Activated CD8-positive, alpha-beta memory T cell treated with anti-CD3 and anti-CD28 coated beads for 36 hours (primary cell): ENCODE measurements at regions not wholly inside any gene's neighbourhood (a gene's known extent, or its start where the extent isn't known, plus 50 kb on each side); places are given as distances from the start of the nearest gene placed in this dataset.
"Not testable (repeated sequence)": the region's sequence is repeated elsewhere in the genome, so short reads cannot be mapped to it uniquely, and the experiment has no call there.

Experiments
- CTCF ChIA-PET: fragments of 350-600 bp; sonication (Branson Sonifier 250); formaldehyde crosslinking; loops from one replicate; lab custom pipeline; 2021; ENCODE audit warnings: antibody characterized with exemption; lab: Charles Lee
- POLR2A ChIA-PET: fragments of 350-600 bp; sonication (Branson Sonifier 250); formaldehyde crosslinking; loops from one replicate; lab custom pipeline; 2021; ENCODE audit warnings: antibody characterized with exemption; lab: Charles Lee

DNA sequence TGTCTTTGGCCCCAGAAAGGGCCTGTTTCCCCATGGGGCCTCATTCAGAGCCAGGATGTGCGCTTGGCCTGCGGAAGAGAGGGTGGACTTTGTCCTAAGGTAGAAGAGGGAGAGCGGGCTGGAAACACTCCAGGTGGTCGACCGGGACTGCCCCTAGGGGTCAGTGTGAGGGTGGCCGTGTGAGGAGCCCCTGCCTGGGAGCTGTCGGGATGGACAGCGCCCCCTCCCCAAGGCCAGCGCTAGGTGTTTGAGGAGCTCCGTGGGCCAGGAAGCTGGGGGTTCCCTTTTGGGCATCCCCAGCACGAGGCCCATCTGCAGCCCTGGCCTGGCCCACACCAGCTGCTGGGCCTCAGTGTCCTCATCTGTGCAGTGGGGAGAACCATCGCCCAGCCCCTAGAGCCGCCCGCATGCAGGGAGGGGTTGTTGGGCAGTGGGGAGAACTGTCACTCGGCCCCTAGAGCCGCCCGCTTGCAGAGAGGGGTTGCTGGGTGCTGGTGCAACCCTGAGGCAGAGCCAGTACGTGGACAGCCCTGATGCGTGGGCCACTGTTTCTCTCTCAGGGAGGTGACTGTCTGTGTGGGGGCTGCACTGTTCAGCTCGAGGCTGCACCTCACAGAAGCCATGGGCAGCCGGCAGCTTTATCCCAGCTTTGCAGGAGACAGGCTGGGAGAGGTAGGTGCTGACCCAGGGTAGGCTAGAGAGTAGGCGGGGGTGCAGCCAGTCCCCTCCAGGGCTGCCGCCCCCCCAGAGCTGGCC, 1319.9 kb downstream of the BRD1 start:
- ChIA-PET CTCF (no interaction called here), POLR2A (no interaction called here)

DNA sequence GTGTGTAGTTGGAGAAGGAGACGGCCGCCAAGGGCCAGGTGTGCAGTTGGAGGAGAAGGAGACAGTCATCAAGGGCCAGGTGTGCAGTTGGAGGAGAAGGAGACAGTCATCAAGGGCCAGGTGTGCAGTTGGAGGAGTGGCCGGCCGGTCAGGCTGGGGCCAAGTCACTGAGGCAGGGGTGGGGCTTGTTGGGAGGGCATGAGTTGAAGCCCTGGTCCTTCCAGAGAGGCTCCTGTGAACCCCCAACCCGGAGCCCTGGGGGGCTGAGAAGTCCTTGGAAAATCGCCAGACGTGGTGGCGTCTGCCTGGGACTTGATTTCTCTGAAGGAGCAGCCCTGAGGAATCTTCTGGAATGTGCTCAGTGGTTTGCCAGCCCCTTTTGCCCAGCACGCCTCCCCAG, 1320.5 kb downstream of the BRD1 start:
- CTCF ChIA-PET, result no interaction called here
- POLR2A ChIA-PET, result no interaction called here

DNA sequence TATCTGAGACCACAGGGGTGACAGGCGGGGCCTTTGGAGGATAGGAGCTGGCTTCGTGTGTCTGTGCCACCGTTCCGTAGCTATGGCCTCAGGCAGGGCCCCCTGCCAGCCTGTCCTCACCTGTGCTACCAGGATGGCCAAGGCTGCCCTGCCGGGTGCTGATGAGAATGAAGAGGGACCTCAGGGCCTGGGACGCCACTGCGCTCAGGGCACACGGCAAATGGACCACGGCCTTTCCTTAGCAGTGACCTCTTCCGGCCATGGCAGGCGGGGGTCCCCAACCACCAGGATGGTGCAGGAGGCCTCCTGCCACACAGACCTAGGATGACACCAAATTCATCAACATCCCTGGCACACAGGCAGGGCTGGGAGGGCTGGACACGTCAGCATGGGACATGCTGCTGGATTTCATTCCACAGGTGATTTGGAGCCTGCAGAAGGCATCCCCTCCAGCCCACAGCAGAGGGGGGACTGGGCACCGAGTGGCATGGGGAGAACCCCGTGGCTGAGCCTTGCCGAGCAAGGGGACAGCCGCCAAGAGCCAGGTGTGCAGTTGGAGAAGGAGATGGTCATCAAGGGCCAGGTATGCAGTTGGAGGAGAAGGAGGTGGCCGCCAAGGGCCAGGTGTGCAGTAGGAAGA, 1321.0 kb downstream of the BRD1 start:
- POLR2A ChIA-PET, result no interaction called here

DNA sequence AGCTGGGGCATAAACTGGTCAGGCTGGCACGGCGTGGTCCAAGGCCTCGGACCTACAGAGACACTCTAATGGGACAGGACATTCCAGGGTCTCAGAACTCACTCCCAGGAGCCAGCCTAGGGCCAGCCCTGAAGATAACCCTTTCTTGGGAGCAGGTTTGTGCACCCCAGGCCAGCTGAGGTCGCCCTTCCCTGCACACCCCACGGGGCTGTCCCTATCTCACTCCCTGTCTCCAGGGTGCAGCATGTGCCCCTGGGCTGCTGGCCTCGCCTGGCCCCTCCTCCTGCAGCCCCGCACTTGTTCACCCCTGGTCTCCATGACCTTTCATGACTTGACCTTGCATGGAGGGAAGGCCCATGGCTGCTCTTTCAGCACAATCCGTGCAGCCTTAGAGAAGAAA, 1321.8 kb downstream of the BRD1 start:
- POLR2A ChIA-PET, result no interaction called here
- CTCF ChIA-PET, result no interaction called here

More for the DNA sequence above, 1321.0 kb downstream of the BRD1 start:
- CTCF ChIA-PET, result no interaction called here

DNA sequence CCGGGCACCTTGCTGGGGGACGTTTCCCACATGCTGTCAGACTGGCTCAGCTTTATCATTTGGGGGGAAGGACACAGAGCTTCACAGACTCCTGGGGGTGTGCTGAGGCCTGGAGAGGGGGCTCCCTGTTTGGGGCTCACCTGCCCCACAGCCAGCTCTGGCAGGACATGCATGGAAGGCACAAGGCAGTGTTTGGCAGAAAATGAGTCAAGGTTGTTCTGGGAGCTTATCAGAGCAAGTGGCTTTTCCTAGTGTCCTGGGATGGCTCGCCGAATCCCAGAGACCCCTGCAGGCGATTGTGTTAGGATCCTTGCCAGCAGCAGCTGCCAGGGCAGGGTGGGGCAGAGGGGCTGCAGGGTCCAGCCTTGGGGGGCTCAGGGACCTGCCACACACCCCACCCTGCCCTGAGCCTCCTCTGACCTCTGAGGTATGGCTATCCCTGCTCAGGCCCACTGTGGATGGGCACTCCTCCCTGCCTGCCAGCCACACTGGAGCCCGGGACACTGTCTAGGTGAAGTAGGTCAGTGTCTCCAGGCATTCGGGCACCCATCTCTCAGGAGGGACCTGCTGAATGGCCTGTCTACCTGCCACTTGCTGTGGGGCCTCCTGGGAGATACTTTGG, 1323.0 kb downstream of the BRD1 start:
- CTCF ChIA-PET, result no interaction called here
- POLR2A ChIA-PET, result no interaction called here

DNA sequence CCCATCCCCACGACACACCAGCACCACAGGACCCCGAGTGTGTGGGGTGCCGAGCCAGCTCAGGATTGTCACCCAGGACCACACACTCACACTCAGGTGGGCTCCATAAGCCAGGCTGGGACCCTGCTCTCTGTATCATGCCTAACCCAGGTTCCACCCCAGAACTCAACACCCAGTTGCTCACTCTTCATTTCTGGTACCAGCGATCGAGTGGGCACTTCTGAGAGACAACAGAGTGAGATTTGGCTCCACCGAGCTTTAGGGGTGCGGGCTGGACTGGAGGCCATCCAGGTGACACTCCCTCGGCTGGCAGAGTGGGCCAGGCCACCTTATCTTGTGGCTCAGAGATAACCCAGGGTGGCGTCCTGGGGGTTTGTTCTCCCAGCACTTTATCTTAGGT, 1323.8 kb downstream of the BRD1 start:
- CTCF ChIA-PET, result no interaction called here
- POLR2A ChIA-PET, result no interaction called here

DNA sequence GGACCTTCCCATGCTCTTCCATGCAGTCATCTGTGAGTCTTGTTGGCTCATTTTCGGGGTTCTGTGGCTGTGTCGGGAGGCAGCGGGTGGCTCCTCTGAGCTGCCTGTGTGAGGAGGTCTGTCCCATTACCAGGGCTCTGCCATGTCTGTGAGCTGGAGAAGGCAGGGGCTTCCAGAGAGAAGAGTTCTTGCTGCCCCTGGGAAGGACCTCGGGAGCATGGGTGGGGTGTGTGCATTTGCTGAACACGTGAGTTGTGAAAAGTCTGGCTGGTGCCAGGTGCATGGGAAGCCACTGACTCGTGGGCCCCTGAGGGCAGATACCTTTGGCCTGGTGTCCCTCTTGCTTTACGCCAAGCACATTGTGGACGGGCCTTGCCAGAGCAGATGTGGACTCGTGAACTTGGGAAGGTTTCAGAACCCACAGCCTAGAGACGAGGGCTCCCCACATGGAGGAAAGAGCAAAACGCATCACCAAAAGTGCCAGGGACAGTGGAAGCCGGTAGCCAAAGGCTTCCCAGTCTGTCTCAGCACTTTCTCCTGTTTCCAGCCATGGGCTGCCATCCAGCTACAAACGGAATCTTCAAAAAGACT, 1324.5 kb downstream of the BRD1 start:
- ChIA-PET CTCF (no interaction called here), POLR2A (no interaction called here)

DNA sequence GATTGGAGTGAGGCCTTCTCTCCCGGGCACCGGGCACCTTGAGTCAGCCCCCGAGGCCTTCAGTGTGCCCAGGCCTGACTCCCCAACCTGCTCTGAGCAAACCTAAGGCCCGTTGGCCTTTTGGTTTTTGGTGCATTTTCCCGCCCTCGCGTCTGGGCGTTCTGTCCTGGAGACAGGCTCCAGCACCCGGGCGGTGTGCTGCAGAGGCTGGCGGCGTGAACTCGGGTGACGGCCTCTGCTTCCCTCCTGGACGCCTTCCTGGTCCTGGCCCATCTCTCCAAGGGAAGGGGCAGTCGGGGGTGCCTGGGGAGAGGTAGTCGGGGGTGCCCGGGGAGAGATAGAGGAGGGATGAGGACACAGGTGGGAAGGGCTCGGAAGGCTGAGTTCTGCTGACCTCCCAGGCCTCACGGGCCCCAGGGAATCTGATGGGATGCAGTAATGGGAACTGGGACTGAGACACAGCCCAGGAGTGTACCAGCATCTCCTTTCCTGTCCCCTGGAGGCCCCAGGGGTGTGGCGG, 1326.4 kb downstream of the BRD1 start:
- ChIA-PET POLR2A (no interaction called here), CTCF (no interaction called here)

DNA sequence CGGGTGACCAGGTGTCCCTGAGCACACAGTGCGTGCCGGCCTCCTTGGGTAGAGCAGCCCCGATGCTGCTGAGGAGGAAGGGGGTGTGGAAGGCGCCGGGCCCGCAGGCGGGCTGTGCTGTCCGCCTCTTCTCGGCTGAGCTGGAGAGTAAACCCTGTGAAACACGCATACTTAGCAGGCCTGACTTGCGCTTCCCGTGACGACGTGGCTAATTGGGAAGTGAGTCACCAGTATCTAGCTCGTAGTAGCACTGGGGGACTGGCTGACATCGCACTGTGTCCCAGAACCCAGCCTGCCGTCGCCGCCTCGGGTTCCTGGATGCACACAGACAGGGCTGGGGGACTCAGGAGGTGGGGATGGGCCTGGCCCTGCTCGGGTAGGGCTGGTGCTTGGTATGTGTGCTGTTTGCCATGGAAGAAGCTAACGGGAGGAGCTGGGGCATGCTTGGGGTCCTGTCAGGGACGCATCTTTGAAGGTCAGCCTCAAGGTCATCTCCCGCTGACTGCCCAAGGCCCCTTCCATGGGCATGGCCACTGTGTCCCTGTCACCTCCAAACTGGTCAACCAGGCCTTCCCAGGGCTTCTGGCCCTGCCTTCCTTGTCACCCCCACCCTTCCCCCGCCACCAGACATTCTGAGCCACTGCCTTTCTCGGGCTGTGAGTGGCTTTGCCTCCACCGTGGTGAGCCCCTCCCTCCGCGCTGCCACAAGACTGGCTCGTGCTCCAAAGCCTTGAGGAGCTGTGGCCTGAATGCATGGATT, 1327.0 kb downstream of the BRD1 start:
- ChIA-PET CTCF (no interaction called here), POLR2A (no interaction called here)

DNA sequence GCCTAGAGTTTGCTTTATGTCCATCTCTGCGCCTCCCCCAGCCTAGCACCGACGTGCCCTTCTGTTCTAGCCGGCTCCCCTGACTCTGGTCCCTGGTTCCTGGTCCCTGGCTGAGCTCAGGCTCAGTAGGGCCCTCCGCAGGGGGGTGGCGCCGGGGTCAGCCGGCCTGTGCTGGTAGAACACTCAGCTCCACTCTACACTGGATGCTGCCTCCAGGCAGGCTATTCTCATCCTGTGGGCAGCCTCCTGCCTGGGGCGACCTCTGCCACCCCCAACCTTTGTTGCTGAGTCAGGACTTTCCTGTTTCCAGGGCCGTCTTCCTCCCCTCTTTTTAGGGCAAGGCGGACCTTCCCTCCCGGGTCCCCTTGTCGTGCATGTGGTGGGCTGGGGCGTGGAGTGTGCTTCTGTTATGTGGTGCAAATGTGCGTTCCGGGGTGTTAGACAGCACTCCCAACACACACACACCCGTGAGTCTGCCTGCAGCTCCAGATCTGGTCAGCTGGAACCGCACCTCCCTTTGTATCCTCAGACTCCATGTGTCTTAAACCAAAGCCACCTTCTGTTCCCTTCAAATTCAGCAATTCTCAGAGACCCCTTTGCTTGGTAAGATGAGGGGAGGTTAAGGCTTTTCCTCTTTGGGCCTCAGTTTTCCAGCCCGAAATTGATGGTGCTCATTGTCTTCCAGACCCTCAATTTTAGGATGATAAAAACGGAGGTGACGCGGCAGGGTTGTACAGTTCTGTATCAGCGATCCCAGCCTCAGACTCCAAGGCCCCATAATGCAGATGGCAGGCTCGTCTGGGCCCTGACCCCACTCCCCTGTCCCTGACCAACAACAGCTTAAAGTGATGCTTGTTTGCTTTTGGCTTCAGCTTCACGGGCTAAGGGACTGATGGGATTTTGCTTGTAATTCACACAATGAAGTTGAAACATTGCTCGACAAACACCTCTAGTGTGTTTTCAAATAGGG, 1327.9 kb downstream of the BRD1 start:
- ChIA-PET CTCF (no interaction called here), POLR2A (no interaction called here)

DNA sequence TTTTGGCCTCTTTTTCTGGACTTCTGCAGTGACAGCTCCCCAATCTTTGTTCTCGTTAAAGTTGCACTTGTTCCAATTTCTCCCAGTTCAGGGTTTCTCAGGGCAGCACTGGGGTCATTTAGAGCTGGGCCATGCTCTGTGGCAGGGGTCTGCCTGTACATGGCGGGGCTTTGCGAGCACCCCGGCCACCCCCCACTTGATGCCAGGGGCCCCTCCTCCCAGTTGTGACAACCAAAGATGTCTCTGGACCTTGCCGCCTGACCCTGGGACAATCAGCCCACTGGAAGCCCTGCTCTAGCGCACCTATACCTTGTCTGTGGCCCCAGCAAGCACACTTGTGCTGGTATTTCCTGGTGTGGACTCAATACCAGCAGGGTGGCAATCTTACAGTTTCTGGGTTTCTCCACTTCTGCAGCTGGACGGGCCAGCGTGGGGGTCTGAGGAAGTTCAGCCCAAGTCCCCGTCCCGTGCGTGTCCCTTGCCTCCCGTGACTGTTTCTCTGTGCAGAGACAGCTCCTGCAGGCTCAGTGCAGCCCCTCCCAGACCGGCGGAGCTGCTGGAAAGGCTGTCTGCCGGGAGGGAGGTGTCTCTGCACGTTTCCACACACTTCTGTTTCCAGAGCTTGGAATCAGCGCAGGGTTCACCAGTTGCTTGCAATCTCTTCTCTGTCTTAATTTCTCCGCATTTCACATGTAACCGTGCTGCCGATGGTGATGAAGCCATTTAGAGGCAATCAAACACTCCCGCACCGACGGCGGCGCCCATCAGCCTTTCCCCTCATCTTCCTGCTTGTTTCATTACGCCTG, 1328.9 kb downstream of the BRD1 start:
- CTCF ChIA-PET, result no interaction called here

DNA sequence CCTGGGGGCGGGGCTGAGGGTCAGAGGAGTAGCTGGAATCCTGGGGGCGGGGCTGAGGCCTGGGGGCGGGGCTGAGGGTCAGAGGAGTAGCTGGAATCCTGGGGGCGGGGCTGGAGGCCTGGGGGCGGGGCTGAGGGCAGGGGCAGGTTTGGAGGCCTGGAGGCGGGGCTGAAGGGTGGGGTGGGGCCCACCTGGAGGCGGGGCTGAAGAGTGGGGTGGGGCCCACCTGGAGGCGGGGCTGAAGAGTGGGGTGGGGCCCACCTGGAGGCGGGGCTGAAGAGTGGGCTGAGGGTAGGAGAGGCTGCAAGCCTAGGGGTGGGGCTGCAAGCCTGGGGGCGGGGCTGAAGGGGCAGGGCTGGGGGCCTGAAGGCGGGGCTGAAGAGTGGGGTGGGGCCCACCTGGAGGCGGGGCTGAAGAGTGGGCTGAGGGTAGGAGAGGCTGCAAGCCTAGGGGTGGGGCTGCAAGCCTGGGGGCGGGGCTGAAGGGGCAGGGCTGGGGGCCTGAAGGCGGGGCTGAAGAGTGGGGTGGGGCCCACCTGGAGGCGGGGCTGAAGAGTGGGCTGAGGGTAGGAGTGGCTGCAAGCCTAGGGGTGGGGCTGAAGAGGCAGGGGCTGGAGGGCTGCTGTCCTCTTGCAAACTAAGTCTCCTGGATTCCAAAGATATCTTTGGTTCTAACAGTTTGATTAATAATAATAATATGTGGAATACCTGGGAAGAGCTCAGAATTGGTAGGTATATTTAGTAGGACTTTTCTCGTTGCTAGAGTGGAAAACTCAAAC, 1329.7 kb downstream of the BRD1 start:
- POLR2A ChIA-PET, CTCF ChIA-PET: not testable (repeated sequence)

More for the DNA sequence above, 1328.9 kb downstream of the BRD1 start:
- POLR2A ChIA-PET, result no interaction called here

DNA sequence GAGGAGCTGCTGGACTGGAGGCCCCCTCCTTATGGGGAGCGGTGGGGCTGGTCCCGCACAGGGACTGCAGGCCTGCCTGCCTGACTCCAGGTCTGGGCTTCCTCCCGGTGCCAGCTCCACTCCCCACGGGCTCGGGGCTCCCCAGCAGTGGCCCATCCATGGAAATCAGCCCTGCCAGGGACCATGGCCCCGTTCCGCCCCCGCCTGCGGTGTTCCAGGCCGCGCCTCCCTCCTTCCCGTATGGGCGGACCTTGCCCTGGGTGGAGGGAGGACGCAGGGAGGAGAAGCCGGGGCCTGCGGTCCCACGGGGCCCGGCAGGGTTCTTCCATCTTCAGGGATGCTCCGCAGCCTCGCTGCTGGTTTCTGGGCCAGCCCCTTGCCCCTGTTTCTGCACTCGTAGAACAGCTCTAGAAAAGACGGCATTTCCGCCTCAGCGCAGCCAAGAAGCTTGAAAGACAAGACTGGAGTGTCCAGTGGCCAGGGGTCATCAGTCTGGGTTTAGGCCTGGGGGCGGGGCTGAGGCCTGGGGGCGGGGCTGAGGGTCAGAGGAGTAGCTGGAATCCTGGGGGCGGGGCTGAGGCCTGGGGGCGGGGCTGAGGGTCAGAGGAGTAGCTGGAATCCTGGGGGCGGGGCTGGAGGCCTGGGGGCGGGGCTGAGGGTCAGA, 1330.6 kb downstream of the BRD1 start:
- ChIA-PET POLR2A (no interaction called here), CTCF (no interaction called here)

DNA sequence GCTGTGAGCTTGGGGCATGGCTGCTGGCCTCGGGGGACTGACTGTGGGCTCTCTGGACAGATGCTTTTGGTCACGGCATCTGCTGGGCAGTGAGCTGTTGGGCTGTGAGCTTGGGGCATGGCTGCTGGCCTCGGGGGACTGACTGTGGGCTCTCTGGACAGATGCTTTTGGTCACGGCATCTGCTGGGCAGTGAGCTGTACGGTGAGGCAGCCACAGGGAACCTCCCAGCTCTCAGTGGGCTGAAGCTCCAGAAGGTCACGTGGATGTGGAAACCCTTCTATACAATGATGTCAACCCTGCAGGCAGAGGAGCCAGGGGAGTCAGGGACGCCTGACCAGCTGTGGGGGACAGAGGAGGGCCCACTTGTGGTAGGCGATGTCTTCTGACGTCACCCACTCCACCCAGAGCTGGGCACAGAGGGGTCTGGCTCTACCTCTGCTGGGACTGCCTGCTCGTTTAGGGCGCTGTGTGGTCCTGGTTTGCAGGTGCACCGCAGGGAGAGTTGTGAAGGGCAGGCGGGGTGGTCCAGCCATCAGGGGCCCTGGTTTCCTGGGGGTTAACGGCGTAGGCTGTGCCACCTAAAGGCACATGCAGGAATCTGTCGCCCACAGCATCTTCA, 1331.3 kb downstream of the BRD1 start:
- CTCF ChIA-PET, result no interaction called here
- POLR2A ChIA-PET, result no interaction called here

DNA sequence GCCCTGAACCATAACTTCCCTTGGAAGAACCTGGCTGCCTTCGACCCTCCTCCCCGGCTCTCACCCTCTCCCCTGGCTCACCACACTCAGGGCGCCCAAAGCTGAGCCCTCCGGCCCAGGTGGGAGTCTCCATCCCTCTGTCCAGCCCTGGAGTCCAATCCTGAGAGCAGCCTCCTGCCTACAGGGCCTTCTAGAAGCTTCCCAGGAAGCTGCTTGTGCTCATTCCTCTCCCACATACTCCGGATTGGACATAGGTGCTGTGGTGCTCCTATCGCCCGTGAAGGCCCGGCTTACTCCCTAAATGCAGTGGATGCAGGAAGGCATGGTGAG, 1332.0 kb downstream of the BRD1 start:
- CTCF ChIA-PET, result no interaction called here
- POLR2A ChIA-PET, result no interaction called here
